A549 (cell line): ENCODE measurements at regions not wholly inside any gene's neighbourhood (a gene's known extent, or its start where the extent isn't known, plus 50 kb on each side); places are given as distances from the start of the nearest gene placed in this dataset.

ENCODE experiments used
- ATAC-seq, 2 experiments: fragments of 200-7000 bp in 1 of 2; fragments of >200 bp in 1 of 2; cut with Nextera tagmentation in 1 of 2; cut with Tn5 transposase in 1 of 2; 3 replicates each; pipeline versions ENCODE4 v1.8.0 to v1.9.1; 2018 to 2020; ENCODE audit warnings: mild to moderate bottlenecking in 1 of 2, moderate library complexity in 1 of 2
- CTCF ChIA-PET: fragments of 300-600 bp; sonication (Branson Sonifier 250); formaldehyde crosslinking; extraction: SDS; loops from one replicate; lab custom pipeline; 2021; ENCODE audit warnings: antibody characterized with exemption, inconsistent platforms; lab: Yijun Ruan, JAX
- POLR2A ChIA-PET: fragments of 350-600 bp; formaldehyde crosslinking; extraction: SDS; loops from one replicate; lab custom pipeline; 2021; ENCODE audit warnings: antibody characterized with exemption, inconsistent platforms; lab: Yijun Ruan, JAX
- DNase-seq, 2 experiments: peaks; one replicate each; pipeline versions ENCODE4 v3.0.0 to v3.0.0-alpha.2; 2011 to 2016; ENCODE audit warnings: low read depth in 1 of 2, low spot score in 1 of 2
- FAIRE-seq: peaks from 2 replicates; lab custom pipeline; 2011; peaks lifted over from hg19 to GRCh38; lab: Jason Lieb, UNC
- H3K27ac ChIP-seq, 2 experiments: fragments of >200 bp; sonication (Bioruptor Twin); formaldehyde crosslinking; 3 replicates each; pipeline ENCODE4 v1.5.1; 2016 to 2017
- H3K4me1 ChIP-seq: fragments of >200 bp; sonication (Bioruptor Twin); formaldehyde crosslinking; 3 replicates; pipeline ENCODE4 v1.6.1; 2016
- H3K4me2 ChIP-seq: fragments of >200 bp; sonication (Bioruptor Twin); formaldehyde crosslinking; 3 replicates; pipeline ENCODE4 v1.6.1; 2016
- H3K4me3 ChIP-seq: fragments of >200 bp; sonication (Bioruptor Twin); formaldehyde crosslinking; 3 replicates; pipeline ENCODE4 v1.5.1; 2016
- H3K9me3 ChIP-seq: fragments of >200 bp; sonication (Bioruptor Twin); formaldehyde crosslinking; 3 replicates; pipeline ENCODE4 v1.6.1; 2016
- CBX8 ChIP-seq: fragments of 200-600 bp; sonication (generic); IDR thresholded peaks from 2 replicates; pipeline ENCODE4 v1.6.1; 2016
- E2F6 ChIP-seq: IDR thresholded peaks from 2 replicates; pipeline ENCODE4 v1.6.1; 2012; ENCODE audit warnings: low read depth, borderline replicate concordance
- EHF ChIP-seq: fragments of 250-450 bp; sonication (Bioruptor Pico); IDR thresholded peaks from 2 replicates; pipeline ENCODE4 v1.5.0; 2020; ENCODE audit warnings: mild to moderate bottlenecking
- EHMT2 ChIP-seq: fragments of 200-600 bp; sonication (generic); IDR thresholded peaks from 2 replicates; pipeline ENCODE4 v1.6.1; 2016; ENCODE audit warnings: antibody characterized with exemption, low read depth, mild to moderate bottlenecking, moderate library complexity
- EP300 ChIP-seq, 2 experiments: fragments of >200 bp; sonication (Bioruptor Twin); formaldehyde crosslinking; IDR thresholded peaks; 2 replicates in 1 of 2; 3 replicates in 1 of 2; pipeline ENCODE4 v1.6.1; 2016 to 2017
- ESRRA ChIP-seq: fragments of 150-350 bp; IDR thresholded peaks from 2 replicates; pipeline ENCODE4 v1.6.1; 2014; ENCODE audit warnings: mild to moderate bottlenecking, low read length, borderline replicate concordance
- FOSL2 ChIP-seq, 2 experiments: fragments of 450-650 bp in 1 of 2; fragments of >200 bp in 1 of 2; sonication (Bioruptor Twin) in 1 of 2; formaldehyde crosslinking; IDR thresholded peaks; 2 replicates each; pipeline versions ENCODE4 v1.5.0 to v1.6.1; 2016 to 2020; ENCODE audit warnings: mild to moderate bottlenecking in 1 of 2, moderate library complexity in 1 of 2
- GATA3 ChIP-seq: IDR thresholded peaks from 2 replicates; pipeline ENCODE4 v1.6.1; 2012; ENCODE audit warnings: borderline replicate concordance
- HES2 ChIP-seq: fragments of >200 bp; sonication (Bioruptor Twin); formaldehyde crosslinking; IDR thresholded peaks from 2 replicates; pipeline ENCODE4 v1.6.1; 2016
- HEYL ChIP-seq: fragments of 250-450 bp; sonication (Bioruptor Pico); IDR thresholded peaks from 2 replicates; pipeline ENCODE4 v1.8.0; 2021; ENCODE audit warnings: mild to moderate bottlenecking, moderate library complexity
- HMGXB4 ChIP-seq: fragments of 250-450 bp; sonication (Bioruptor Pico); IDR thresholded peaks from 2 replicates; pipeline ENCODE4 v1.5.0; 2021; ENCODE audit warnings: mild to moderate bottlenecking, moderate library complexity, borderline replicate concordance
- HOXA7 ChIP-seq: fragments of 250-450 bp; sonication (Bioruptor Pico); IDR thresholded peaks from 2 replicates; pipeline ENCODE4 v1.5.0; 2020; ENCODE audit warnings: mild to moderate bottlenecking, moderate library complexity
- HOXB5 ChIP-seq: fragments of 250-450 bp; sonication (Bioruptor Pico); IDR thresholded peaks from 2 replicates; pipeline ENCODE4 v1.5.0; 2020; ENCODE audit warnings: mild to moderate bottlenecking, moderate library complexity
- JUNB ChIP-seq: fragments of >200 bp; sonication (Bioruptor Twin); formaldehyde crosslinking; IDR thresholded peaks from 2 replicates; pipeline ENCODE4 v1.6.1; 2016
- KDM1A ChIP-seq: fragments of 200-600 bp; sonication (generic); IDR thresholded peaks from 2 replicates; pipeline ENCODE4 v1.6.1; 2016; ENCODE audit warnings: low read depth, mild to moderate bottlenecking
- KDM5A ChIP-seq: fragments of 200-600 bp; sonication (generic); IDR thresholded peaks from 2 replicates; pipeline ENCODE4 v1.6.1; 2016; ENCODE audit warnings: antibody characterized with exemption, mild to moderate bottlenecking
- MAFK ChIP-seq: fragments of 450-650 bp; IDR thresholded peaks from 2 replicates; pipeline ENCODE4 v1.6.1; 2014; ENCODE audit not compliant: partially characterized antibody
- MAX ChIP-seq: IDR thresholded peaks from 2 replicates; pipeline ENCODE4 v1.6.1; 2012
- NFE2L2 ChIP-seq: fragments of 150-350 bp; conservative IDR thresholded peaks from 2 replicates; pipeline ENCODE4 v1.6.1; 2014; ENCODE audit warnings: low read length
- NR3C1 ChIP-seq: fragments of >200 bp; sonication (Bioruptor Twin); formaldehyde crosslinking; IDR thresholded peaks from 3 replicates; pipeline ENCODE4 v1.6.1; 2017
- PBX3 ChIP-seq: IDR thresholded peaks from 2 replicates; pipeline ENCODE4 v1.6.1; 2012
- POLR2AphosphoS2 ChIP-seq: conservative IDR thresholded peaks from 2 replicates; pipeline ENCODE4 v1.6.1; 2012; ENCODE audit warnings: low read length, improper control_type of control experiment, inconsistent platforms
- RNF2 ChIP-seq: fragments of 200-600 bp; sonication (generic); IDR thresholded peaks from 2 replicates; pipeline ENCODE4 v1.6.1; 2016; ENCODE audit warnings: low read depth, mild to moderate bottlenecking, antibody characterized with exemption, moderate library complexity, borderline replicate concordance
- SREBF2 ChIP-seq: fragments of 450-650 bp; IDR thresholded peaks from 2 replicates; pipeline ENCODE4 v1.6.1; 2014; ENCODE audit warnings: mild to moderate bottlenecking, moderate library complexity
- TFCP2L1 ChIP-seq: fragments of 250-450 bp; sonication (Bioruptor Pico); IDR thresholded peaks from 2 replicates; pipeline ENCODE4 v1.5.0; 2021; ENCODE audit warnings: mild to moderate bottlenecking
- WGBS: methylation state at CpG from one replicate; pipeline ENCODE4 v1.1.6; 2017; ENCODE audit errors: missing lambda C conversion rate; 5-methylcytosine and 5-hydroxymethylcytosine counted together

- no peak for FAIRE-seq
- WGBS, result 46% methylated on average over 4 of the region's 4 CpGs
- ChIA-PET CTCF (no interaction called here), POLR2A (no interaction called here)
- no peak overlapping the region for H3K4me3 ChIP-seq
- no peak overlapping the region for H3K4me2 ChIP-seq
- no peak overlapping the region for H3K27ac ChIP-seq
- H3K4me1 ChIP-seq, result no peaks in the 10 kb centered on the region
- DNase-seq, result no peak
- no peak for ATAC-seq
- H3K9me3 ChIP-seq, result no peaks in the 10 kb centered on the region
- TF ChIP-seq SREBF2, result no peak
- TF ChIP-seq RNF2, result no peak
- TF ChIP-seq ESRRA, result no peak
- no peak for TF ChIP-seq E2F6
- no peak for TF ChIP-seq NR3C1
- no peak for TF ChIP-seq CBX8
- no peak for TF ChIP-seq HMGXB4 (CRISPR knock-in tag)
- TF ChIP-seq EHF (CRISPR knock-in tag), result no peak
Observed at GRCh38 chr1:96333522-96334235, 387.9 kb upstream of the PTBP2 start.

- no peaks in the 10 kb centered on the region for H3K4me1 ChIP-seq
- POLR2A ChIA-PET, result no interaction called here
- no peak overlapping the region for H3K4me3 ChIP-seq
- WGBS, result 42% methylated on average over 4 of the region's 4 CpGs
- no peak overlapping the region for H3K4me2 ChIP-seq
- CTCF ChIA-PET, result interaction anchor here (0.7 kb wide), 1 partner anchor 24 kb away, joined by 3 read pairs; no protein-coding TSS in a partner anchor
- H3K27ac ChIP-seq, result no peak overlapping the region
- no peak for DNase-seq
- H3K9me3 ChIP-seq, result no peaks in the 10 kb centered on the region
- TF ChIP-seq SREBF2, result no peak
- no peak for TF ChIP-seq KDM5A
- no peak for TF ChIP-seq HES2
- no peak for FAIRE-seq
- ATAC-seq, result no peak
Observed at GRCh38 chr1:96334236-96334557, 387.4 kb upstream of the PTBP2 start.

GRCh38 chr1:96338622-96339021 lies 383.0 kb upstream of the PTBP2 start:
- Histone ChIP-seq H3K9me3 (no peaks in the 10 kb centered on the region), H3K27ac (no peak overlapping the region), H3K4me3 (no peak overlapping the region), H3K4me2 (no peak overlapping the region), H3K4me1 (no peaks in the 10 kb centered on the region)
- no peak for DNase-seq
- CTCF ChIA-PET, result interaction anchor here (1.3 kb wide), 1 partner anchor 20 kb away, joined by 3 read pairs; no protein-coding TSS in a partner anchor
- WGBS, result 9% methylated on average over 2 of the region's 2 CpGs
- no peak for ATAC-seq
- TF ChIP-seq MAX, result no peak
- no peak for TF ChIP-seq MAFK
- no peak for TF ChIP-seq GATA3
- TF ChIP-seq EP300 (IDR thresholded peaks at IDR 0.05), result no peak
- no peak for TF ChIP-seq JUNB
- TF ChIP-seq POLR2AphosphoS2, result no peak
- TF ChIP-seq KDM1A, result no peak
- no peak for TF ChIP-seq E2F6
- TF ChIP-seq FOSL2 (IDR thresholded peaks at IDR 0.05), result no peak
- TF ChIP-seq FOSL2 (CRISPR knock-in tag; IDR thresholded peaks at IDR 0.05), result no peak
- TF ChIP-seq EHMT2, result no peak
- no peak for TF ChIP-seq TFCP2L1 (CRISPR knock-in tag)
- TF ChIP-seq HOXA7 (CRISPR knock-in tag), result no peak
- no peak for TF ChIP-seq PBX3
- TF ChIP-seq NFE2L2, result no peak
- TF ChIP-seq HOXB5, result no peak
- TF ChIP-seq HEYL, result no peak
- FAIRE-seq, result no peak
- POLR2A ChIA-PET, result interaction anchor here (0.6 kb wide), 1 partner anchor 18 kb away, joined by 5 read pairs; no protein-coding TSS in a partner anchor
